ENCODE measurements at regions not wholly inside any gene's neighbourhood (a gene's known extent, or its start where the extent isn't known, plus 50 kb on each side); places are given as distances from the start of the nearest gene placed in this dataset.
"Not testable (repeated sequence)": the region's sequence is repeated elsewhere in the genome, so short reads cannot be mapped to it uniquely, and the experiment has no call there.

DNA sequence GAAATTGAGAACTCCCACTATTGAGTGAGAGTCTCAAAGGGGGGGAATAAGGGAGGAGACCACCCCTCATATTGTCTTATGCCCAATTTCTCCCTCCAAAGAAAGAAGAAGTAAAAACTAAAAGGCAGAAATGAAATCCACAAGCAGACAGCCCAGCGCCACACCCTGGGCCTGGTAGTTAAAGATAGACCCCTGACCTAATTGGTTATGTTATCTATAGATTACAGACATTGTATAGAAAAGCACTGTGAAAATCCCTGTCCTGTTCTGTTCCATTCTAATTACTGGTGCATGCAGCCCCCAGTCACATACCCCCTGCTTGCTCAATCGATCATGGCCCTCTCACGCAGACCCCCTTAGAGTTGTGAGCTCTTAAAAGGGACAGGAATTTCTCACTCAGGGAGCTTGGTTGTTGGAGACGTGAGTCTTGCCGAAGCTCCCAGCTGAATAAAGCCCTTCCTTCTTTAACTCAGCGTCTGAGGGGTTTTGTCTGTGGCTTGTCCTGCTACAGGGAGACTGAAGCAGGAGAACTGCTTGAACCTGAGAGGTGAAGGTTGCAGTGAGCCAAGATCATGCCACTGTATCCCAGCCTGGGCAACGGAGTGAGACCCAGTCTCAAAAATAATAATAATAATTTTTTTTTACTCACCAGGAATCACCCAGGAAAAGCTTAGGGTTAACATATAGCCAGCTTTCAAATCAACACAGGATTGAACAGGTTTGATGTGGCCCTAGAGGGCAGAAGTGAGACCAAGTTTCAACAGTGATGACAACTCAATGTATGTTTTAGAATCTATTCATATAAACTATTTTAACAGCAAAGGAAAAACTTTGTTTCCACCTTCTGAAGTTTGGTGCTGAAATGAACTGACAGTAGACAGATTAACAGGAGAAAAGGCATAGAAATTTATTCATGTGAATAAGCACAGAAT, 181.4 kb upstream of the NDUFV2 start:
- not testable (repeated sequence) for H3K9ac ChIP-seq (ENCODE audit: low read length); H4K8ac ChIP-seq (ENCODE audit: low read depth, low read length); H3K4me2 ChIP-seq (ENCODE audit: low read length); H2AK5ac ChIP-seq (ENCODE audit: low read length); H3K4ac ChIP-seq (ENCODE audit: low read depth, low read length); H2BK15ac ChIP-seq (replicated peaks; ENCODE audit: low read depth); H3K23ac ChIP-seq (ENCODE audit: low read length); H3K27me3 ChIP-seq (ENCODE audit: insufficient read depth, low read length, poor library complexity); H3K27ac ChIP-seq (ENCODE audit: low read depth, low read length); H3K4me3 ChIP-seq (ENCODE audit: low read length); H3K18ac ChIP-seq (ENCODE audit: low read length); H3K36me3 ChIP-seq (ENCODE audit: control insufficient read depth, insufficient read depth, low read length); H2BK5ac ChIP-seq (ENCODE audit: low read length); H3K56ac ChIP-seq (ENCODE audit: low read length); H3K79me1 ChIP-seq (ENCODE audit: low read length); H2BK120ac ChIP-seq (ENCODE audit: low read depth, low read length); H4K5ac ChIP-seq (ENCODE audit: low read length); DNase-seq; H3K4me1 ChIP-seq (ENCODE audit: control insufficient read depth, low read depth, low read length); H3K79me2 ChIP-seq (ENCODE audit: control insufficient read depth, insufficient read depth, low read length)
- no CpG with 5 or more reads among the region's 7 CpGs for WGBS (ENCODE audit: extremely low coverage, insufficient coverage, low lambda C conversion rate)

DNA sequence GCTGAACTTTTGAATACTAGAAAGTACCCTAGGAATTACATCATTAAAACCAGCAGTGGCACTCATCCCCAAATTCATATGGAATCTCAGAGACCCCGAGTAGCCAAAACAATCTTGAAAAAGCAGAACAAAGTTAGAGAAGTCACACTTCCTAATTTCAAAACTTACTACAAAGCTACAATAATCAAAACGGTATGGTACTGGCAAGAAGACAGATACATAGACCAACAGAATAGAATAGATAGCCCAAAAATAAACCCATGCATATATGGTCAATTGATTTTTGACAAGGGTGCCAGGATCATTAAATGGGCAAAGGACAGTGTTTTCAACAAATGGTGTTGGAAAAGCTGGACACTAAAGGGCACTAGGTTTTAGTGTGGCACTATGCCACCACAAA, 176.0 kb upstream of the NDUFV2 start:
- no CpG with 5 or more reads among the region's 2 CpGs for WGBS (ENCODE audit: extremely low coverage, insufficient coverage, low lambda C conversion rate)
- Histone ChIP-seq H2AK5ac (ENCODE audit: low read length) (no peak overlapping the region), H3K79me2 (ENCODE audit: control insufficient read depth, insufficient read depth, low read length) (no peaks in the 10 kb centered on the region), H3K27ac (ENCODE audit: low read depth, low read length) (no peak overlapping the region), H3K36me3 (ENCODE audit: control insufficient read depth, insufficient read depth, low read length) (no peaks in the 10 kb centered on the region), H3K23ac (ENCODE audit: low read length) (no peak overlapping the region), H3K56ac (ENCODE audit: low read length) (no peak overlapping the region), H3K27me3 (ENCODE audit: insufficient read depth, low read length, poor library complexity) (no peaks in the 10 kb centered on the region), H4K8ac (ENCODE audit: low read depth, low read length) (no peak overlapping the region), H2BK5ac (ENCODE audit: low read length) (no peak overlapping the region), H3K4me1 (ENCODE audit: control insufficient read depth, low read depth, low read length) (no peaks in the 10 kb centered on the region), H3K4me3 (ENCODE audit: low read length) (no peak overlapping the region), H3K79me1 (ENCODE audit: low read length) (no peaks in the 10 kb centered on the region), H3K9ac (ENCODE audit: low read length) (no peak overlapping the region), H2BK15ac (replicated peaks; ENCODE audit: low read depth) (no peak overlapping the region), H3K4me2 (ENCODE audit: low read length) (no peak overlapping the region), H3K18ac (ENCODE audit: low read length) (no peak overlapping the region), H2BK120ac (ENCODE audit: low read depth, low read length) (no peak overlapping the region), H3K4ac (ENCODE audit: low read depth, low read length) (no peak overlapping the region), H4K5ac (ENCODE audit: low read length) (no peak overlapping the region)
- no peak for DNase-seq

DNA sequence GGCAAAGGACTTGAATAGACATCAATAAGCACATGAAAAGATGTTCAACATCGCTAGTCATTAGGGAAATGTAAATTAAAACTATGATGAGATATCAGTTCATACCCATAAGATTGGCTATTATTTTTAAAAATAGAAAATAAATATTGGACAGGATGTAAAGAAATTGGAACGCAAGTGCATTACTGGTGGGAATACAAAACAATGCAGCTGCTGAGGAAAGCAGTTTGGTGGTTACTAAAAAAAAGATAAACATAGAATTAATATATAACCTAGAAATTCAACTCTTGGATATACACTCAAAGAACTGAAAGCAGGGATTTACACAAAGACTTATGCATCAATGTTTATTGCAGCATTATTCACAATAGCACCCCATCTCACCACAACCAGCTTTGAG, 174.5 kb upstream of the NDUFV2 start:
- no peaks in the 10 kb centered on the region for H3K27me3 ChIP-seq (ENCODE audit: insufficient read depth, low read length, poor library complexity)
- no CpG with 5 or more reads among the region's 2 CpGs for WGBS (ENCODE audit: extremely low coverage, insufficient coverage, low lambda C conversion rate)
- H3K4me3 ChIP-seq (ENCODE audit: low read length): no peak overlapping the region

DNA sequence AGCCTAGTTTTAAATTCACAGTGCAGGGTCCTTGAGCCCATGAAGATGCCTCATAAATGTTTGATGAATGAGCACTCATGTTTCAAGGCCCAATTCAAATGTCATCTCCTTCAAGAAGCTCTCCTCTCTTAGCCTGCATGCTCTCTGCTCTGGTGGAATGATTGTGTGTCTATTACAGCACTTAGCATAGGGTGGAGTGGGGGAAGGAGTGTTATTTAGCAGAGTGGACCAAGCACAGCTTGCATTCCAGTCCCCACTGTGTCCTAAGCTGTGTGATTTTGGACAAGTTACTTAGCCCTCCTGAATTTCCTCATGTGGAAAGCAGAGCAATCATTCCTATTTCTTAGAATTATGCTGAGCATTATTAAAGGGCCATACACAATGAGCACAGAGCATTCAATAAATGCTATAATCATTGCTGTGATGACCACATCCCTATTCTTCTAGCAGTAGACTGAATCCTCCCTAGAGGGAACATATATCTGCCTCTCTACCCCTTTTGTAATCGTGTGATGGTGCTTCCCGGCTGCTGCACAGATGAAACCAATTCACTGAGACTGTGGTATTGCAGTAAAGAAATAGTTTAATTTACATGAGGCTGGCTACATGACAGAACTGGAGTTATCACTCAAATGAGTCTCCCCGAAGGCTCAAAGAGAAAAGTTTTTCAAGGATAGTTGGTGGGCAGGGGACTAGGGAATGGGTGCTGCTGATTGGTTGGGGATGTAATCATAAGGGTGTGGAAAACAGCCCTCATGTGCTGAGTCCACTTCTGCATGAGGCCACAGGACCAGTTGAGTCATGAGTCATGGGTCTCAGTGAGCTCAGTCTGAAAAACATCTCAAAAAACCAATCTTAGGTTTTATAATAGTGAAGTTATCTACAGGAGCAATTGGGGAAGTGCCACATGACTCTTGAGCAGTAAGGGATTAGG, 173.4 kb upstream of the NDUFV2 start:
- Histone ChIP-seq H3K9ac (ENCODE audit: low read length) (no peak overlapping the region), H3K79me2 (ENCODE audit: control insufficient read depth, insufficient read depth, low read length) (no peaks in the 10 kb centered on the region), H3K4me2 (ENCODE audit: low read length) (no peak overlapping the region), H2BK120ac (ENCODE audit: low read depth, low read length) (no peak overlapping the region), H4K8ac (ENCODE audit: low read depth, low read length) (no peak overlapping the region), H4K5ac (ENCODE audit: low read length) (no peak overlapping the region), H3K36me3 (ENCODE audit: control insufficient read depth, insufficient read depth, low read length) (no peaks in the 10 kb centered on the region), H3K27me3 (ENCODE audit: insufficient read depth, low read length, poor library complexity) (no peaks in the 10 kb centered on the region), H3K4me1 (ENCODE audit: control insufficient read depth, low read depth, low read length) (no peaks in the 10 kb centered on the region), H3K27ac (ENCODE audit: low read depth, low read length) (no peak overlapping the region), H2BK5ac (ENCODE audit: low read length) (no peak overlapping the region), H3K23ac (ENCODE audit: low read length) (no peak overlapping the region), H2AK5ac (ENCODE audit: low read length) (no peak overlapping the region), H3K18ac (ENCODE audit: low read length) (no peak overlapping the region), H3K4me3 (ENCODE audit: low read length) (no peak overlapping the region), H2BK15ac (replicated peaks; ENCODE audit: low read depth) (no peak overlapping the region), H3K79me1 (ENCODE audit: low read length) (no peaks in the 10 kb centered on the region), H3K4ac (ENCODE audit: low read depth, low read length) (no peak overlapping the region), H3K56ac (ENCODE audit: low read length) (no peak overlapping the region)
- no peak for DNase-seq
- WGBS (ENCODE audit: extremely low coverage, insufficient coverage, low lambda C conversion rate): no CpG with 5 or more reads among the region's 3 CpGs

More for the DNA sequence above, 174.5 kb upstream of the NDUFV2 start:
- Histone ChIP-seq H3K36me3 (ENCODE audit: control insufficient read depth, insufficient read depth, low read length) (no peaks in the 10 kb centered on the region), H3K4ac (ENCODE audit: low read depth, low read length) (no peak overlapping the region), H2BK5ac (ENCODE audit: low read length) (no peak overlapping the region), H3K18ac (ENCODE audit: low read length) (no peak overlapping the region), H2AK5ac (ENCODE audit: low read length) (no peak overlapping the region), H4K5ac (ENCODE audit: low read length) (no peak overlapping the region), H3K9ac (ENCODE audit: low read length) (no peak overlapping the region), H3K4me1 (ENCODE audit: control insufficient read depth, low read depth, low read length) (no peaks in the 10 kb centered on the region), H3K79me2 (ENCODE audit: control insufficient read depth, insufficient read depth, low read length) (no peaks in the 10 kb centered on the region), H2BK15ac (replicated peaks; ENCODE audit: low read depth) (no peak overlapping the region), H4K8ac (ENCODE audit: low read depth, low read length) (no peak overlapping the region), H3K56ac (ENCODE audit: low read length) (no peak overlapping the region), H3K27ac (ENCODE audit: low read depth, low read length) (no peak overlapping the region), H3K23ac (ENCODE audit: low read length) (no peak overlapping the region), H3K4me2 (ENCODE audit: low read length) (no peak overlapping the region), H2BK120ac (ENCODE audit: low read depth, low read length) (no peak overlapping the region), H3K79me1 (ENCODE audit: low read length) (no peaks in the 10 kb centered on the region)
- no peak for DNase-seq

DNA sequence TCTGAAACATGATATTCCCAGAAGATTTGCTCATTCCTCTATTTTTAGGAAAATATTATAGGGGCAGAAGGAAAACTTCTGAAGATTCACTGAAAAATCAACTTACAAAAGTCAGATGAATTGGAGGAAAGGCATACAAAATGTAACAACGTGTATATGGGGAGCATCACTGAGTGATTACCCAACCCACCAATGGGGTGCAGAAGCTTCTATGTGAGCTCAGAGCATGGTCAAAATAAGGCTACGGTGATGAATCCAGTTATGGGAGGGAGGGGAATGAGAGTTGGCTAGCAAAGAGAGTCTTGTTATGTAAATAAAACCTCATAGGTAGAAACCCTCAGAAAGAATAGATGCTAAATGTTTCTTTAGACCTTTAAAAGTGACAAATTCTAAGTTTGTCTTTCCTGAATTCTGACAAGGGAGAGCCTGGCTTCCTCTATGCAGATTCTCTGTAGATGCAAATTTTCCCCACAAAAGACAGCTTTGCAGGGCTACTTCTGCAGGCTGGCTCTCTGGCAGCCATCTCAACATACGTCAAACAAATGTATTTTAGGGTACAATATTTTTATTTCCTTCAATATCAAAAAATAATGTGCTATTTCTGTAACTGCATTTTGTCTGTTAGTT, 171.4 kb upstream of the NDUFV2 start:
- H3K4ac ChIP-seq (ENCODE audit: low read depth, low read length): no peak overlapping the region
- no peak overlapping the region for H4K8ac ChIP-seq (ENCODE audit: low read depth, low read length)
- H4K5ac ChIP-seq (ENCODE audit: low read length): no peak overlapping the region
- no peaks in the 10 kb centered on the region for H3K36me3 ChIP-seq (ENCODE audit: control insufficient read depth, insufficient read depth, low read length)
- H3K18ac ChIP-seq (ENCODE audit: low read length): no peak overlapping the region
- no CpG with 5 or more reads among the region's 3 CpGs for WGBS (ENCODE audit: extremely low coverage, insufficient coverage, low lambda C conversion rate)
- no peaks in the 10 kb centered on the region for H3K79me2 ChIP-seq (ENCODE audit: control insufficient read depth, insufficient read depth, low read length)
- H2BK5ac ChIP-seq (ENCODE audit: low read length): no peak overlapping the region
- no peak overlapping the region for H3K9ac ChIP-seq (ENCODE audit: low read length)
- H2BK15ac ChIP-seq (replicated peaks; ENCODE audit: low read depth): no peak overlapping the region
- no peak overlapping the region for H2BK120ac ChIP-seq (ENCODE audit: low read depth, low read length)
- no peak overlapping the region for H3K4me3 ChIP-seq (ENCODE audit: low read length)
- no peak overlapping the region for H3K23ac ChIP-seq (ENCODE audit: low read length)
- H3K4me1 ChIP-seq (ENCODE audit: control insufficient read depth, low read depth, low read length): no peaks in the 10 kb centered on the region
- H3K79me1 ChIP-seq (ENCODE audit: low read length): no peaks in the 10 kb centered on the region
- no peak overlapping the region for H3K56ac ChIP-seq (ENCODE audit: low read length)
- H3K27me3 ChIP-seq (ENCODE audit: insufficient read depth, low read length, poor library complexity): no peaks in the 10 kb centered on the region
- no peak for DNase-seq
- no peak overlapping the region for H2AK5ac ChIP-seq (ENCODE audit: low read length)
- H3K27ac ChIP-seq (ENCODE audit: low read depth, low read length): no peak overlapping the region
- no peak overlapping the region for H3K4me2 ChIP-seq (ENCODE audit: low read length)
